Esophagus muscularis mucosa (tissue), 4 donors: ENCODE measurements at regions not wholly inside any gene's neighbourhood (a gene's known extent, or its start where the extent isn't known, plus 50 kb on each side); places are given as distances from the start of the nearest gene placed in this dataset.

ENCODE experiments used
- DNase-seq: peaks from one replicate; pipeline ENCODE4 v3.0.0-alpha.2; 2017; ENCODE audit errors: extremely low spot score
- H3K27ac ChIP-seq, 4 donors: fragments of 200-600 bp; sonication (generic); replicated peaks in 1 of 4; 1 replicate in 3 of 4; 2 replicates in 1 of 4; pipeline ENCODE4 v1.5.1; 2016 to 2019; ENCODE audit warnings: mild to moderate bottlenecking in 1 of 4
- H3K27me3 ChIP-seq, 4 donors: fragments of 200-600 bp; sonication (generic); one replicate each; pipeline versions ENCODE4 v1.5.1 to v1.6.0; 2016 to 2019
- H3K36me3 ChIP-seq, 4 donors: fragments of 200-600 bp; sonication (generic); one replicate each; pipeline ENCODE4 v1.5.1; 2016 to 2019
- H3K4me1 ChIP-seq, 4 donors: fragments of 200-600 bp; sonication (generic); one replicate each; pipeline ENCODE4 v1.5.1; 2016 to 2019
- H3K4me3 ChIP-seq, 4 donors: fragments of 200-600 bp; sonication (generic); 1 replicate in 2 of 4; 2 replicates in 2 of 4; pipeline ENCODE4 v1.5.1; 2016 to 2019; ENCODE audit warnings: mild to moderate bottlenecking in 4 of 4, moderate library complexity in 1 of 4
- H3K9me3 ChIP-seq, 4 donors: fragments of 200-600 bp; sonication (generic); 1 replicate in 3 of 4; 2 replicates in 1 of 4; pipeline ENCODE4 v1.5.1; 2016 to 2019
- CTCF ChIP-seq, 3 experiments: fragments of 200-600 bp in 2 of 3; fragments of 450-650 bp in 1 of 3; sonication (generic) in 2 of 3; IDR thresholded peaks; one replicate each; pipeline ENCODE4 v1.5.1; 2017 to 2019; ENCODE audit warnings: antibody characterized with exemption in 3 of 3, mild to moderate bottlenecking in 2 of 3, moderate library complexity in 1 of 3
- EP300 ChIP-seq: sonication (generic); formaldehyde crosslinking; IDR thresholded peaks from one replicate; pipeline ENCODE4 v1.6.1; 2017; ENCODE audit warnings: antibody characterized with exemption
- POLR2A ChIP-seq: fragments of 450-650 bp; IDR thresholded peaks from one replicate; pipeline ENCODE4 v1.6.1; 2017; ENCODE audit warnings: antibody characterized with exemption, moderate library complexity, mild to moderate bottlenecking, low read depth
- POLR2AphosphoS5 ChIP-seq, 2 donors: sonication (generic); formaldehyde crosslinking; IDR thresholded peaks; one replicate each; pipeline ENCODE4 v1.6.1; 2017; ENCODE audit warnings: antibody characterized with exemption in 2 of 2
- WGBS: methylation state at CpG from one replicate; pipeline ENCODE4 v1.1.5; 2018; 5-methylcytosine and 5-hydroxymethylcytosine counted together
- intact Hi-C: fragments of 100-400 bp; cut with DNase I; formaldehyde crosslinking; loops from one replicate; pipeline ENCODE4 v1.15.1; 2023

DNA sequence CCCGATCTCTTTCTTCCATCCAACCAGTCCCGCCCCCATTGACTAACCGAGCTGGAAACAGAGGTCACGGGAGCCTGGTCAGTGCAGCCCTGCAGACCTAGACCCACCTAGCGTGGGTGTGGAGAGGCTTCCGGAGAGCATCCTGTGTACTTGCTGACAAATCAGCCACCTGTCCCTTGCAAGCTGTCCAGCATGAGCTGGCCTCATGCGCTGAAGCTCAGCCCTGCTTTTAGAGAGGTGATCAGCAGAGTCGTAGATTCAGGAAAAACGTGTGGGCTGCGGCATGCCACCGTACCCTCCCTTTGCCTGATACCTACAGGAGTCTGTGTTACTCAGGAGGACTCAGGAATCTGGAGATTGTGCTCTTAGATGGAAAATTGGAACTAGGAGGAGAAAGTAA lies 80.3 kb upstream of the UQCRFS1 start:
- H3K4me1 ChIP-seq = no peaks in the 10 kb centered on the region
- intact Hi-C loops = no loop called here
- peaks cover 0 to 21% (median 0%) of the 10 kb centered on the region in 4 donors for H3K27me3 ChIP-seq
- no peak for DNase-seq
- WGBS = 73% methylated on average over 11 of the region's 11 CpGs
- H3K4me3 ChIP-seq = no peak overlapping the region
- no peak for TF ChIP-seq POLR2A
- TF ChIP-seq POLR2AphosphoS5 (IDR thresholded peaks at IDR 0.05) = no peak
- no peak for TF ChIP-seq CTCF (IDR thresholded peaks at IDR 0.05)
- TF ChIP-seq EP300 = no peak
- no peak overlapping the region for H3K27ac ChIP-seq
- no peaks in the 10 kb centered on the region for H3K36me3 ChIP-seq
- no peaks in the 10 kb centered on the region for H3K9me3 ChIP-seq

DNA sequence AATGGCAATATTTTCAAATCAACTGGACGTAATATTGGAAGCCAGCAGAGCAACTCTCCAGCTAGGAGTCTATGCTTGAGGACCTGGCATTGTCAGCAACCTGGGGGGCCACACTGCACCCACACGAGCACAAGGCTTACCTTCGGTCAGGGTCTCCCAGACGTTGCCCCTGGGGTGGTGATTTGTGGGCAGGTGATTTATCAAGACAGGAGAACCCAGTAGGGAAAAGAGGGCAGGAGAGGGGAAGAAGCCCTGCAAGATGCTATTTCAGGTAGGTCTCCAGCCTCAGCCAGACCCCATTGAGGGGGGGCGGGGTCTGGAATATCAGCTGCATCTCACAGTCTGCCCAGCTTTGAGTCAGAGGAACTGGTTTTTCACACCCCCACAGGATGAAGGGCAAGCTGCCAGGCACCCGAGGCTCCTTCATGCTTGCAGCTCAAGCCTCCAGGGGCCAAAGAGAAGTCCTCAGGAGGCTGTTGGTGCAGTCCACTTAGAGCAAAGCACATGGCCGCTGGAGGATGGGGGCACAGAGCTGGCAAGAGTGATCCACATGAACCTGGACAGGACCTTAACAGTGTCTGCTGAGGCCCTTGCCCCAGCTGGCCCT lies 80.9 kb upstream of the UQCRFS1 start:
- H3K27me3 ChIP-seq = peaks cover 0 to 21% (median 0%) of the 10 kb centered on the region in 4 donors
- no peaks in the 10 kb centered on the region for H3K4me1 ChIP-seq
- H3K36me3 ChIP-seq = no peaks in the 10 kb centered on the region
- H3K9me3 ChIP-seq = no peaks in the 10 kb centered on the region
- TF ChIP-seq EP300 (no peak), POLR2A (no peak), POLR2AphosphoS5 (IDR thresholded peaks at IDR 0.05) (no peak), CTCF (IDR thresholded peaks at IDR 0.05) (no peak)
- no peak overlapping the region for H3K4me3 ChIP-seq
- no peak for DNase-seq
- intact Hi-C loops = no loop called here
- 78% methylated on average over 6 of the region's 7 CpGs for WGBS
- H3K27ac ChIP-seq = no peak overlapping the region

GRCh38 chr19:29294343-29294811 lies 81.4 kb upstream of the UQCRFS1 start:
- no peak for TF ChIP-seq POLR2A
- TF ChIP-seq EP300 = no peak
- TF ChIP-seq CTCF (IDR thresholded peaks at IDR 0.05) = no peak
- no peak for TF ChIP-seq POLR2AphosphoS5 (IDR thresholded peaks at IDR 0.05)
- H3K4me3 ChIP-seq = no peak overlapping the region
- peaks cover 0 to 22% (median 0%) of the 10 kb centered on the region in 4 donors for H3K27me3 ChIP-seq
- WGBS = 68% methylated on average over 3 of the region's 3 CpGs
- no peaks in the 10 kb centered on the region for H3K36me3 ChIP-seq
- no peak for DNase-seq
- intact Hi-C loops = no loop called here
- no peaks in the 10 kb centered on the region for H3K9me3 ChIP-seq
- H3K27ac ChIP-seq = no peak overlapping the region
- no peaks in the 10 kb centered on the region for H3K4me1 ChIP-seq

- intact Hi-C loops = no loop called here
- Histone ChIP-seq H3K27ac (no peak overlapping the region), H3K36me3 (no peaks in the 10 kb centered on the region), H3K4me3 (no peak overlapping the region), H3K27me3 (peaks cover 0 to 27% (median 0%) of the 10 kb centered on the region in 4 donors), H3K9me3 (no peaks in the 10 kb centered on the region), H3K4me1 (no peaks in the 10 kb centered on the region)
- DNase-seq = no peak
- 68% methylated on average over 2 of the region's 2 CpGs for WGBS
- TF ChIP-seq POLR2AphosphoS5 (IDR thresholded peaks at IDR 0.05) = no peak
- no peak for TF ChIP-seq POLR2A
- no peak for TF ChIP-seq CTCF (IDR thresholded peaks at IDR 0.05)
- TF ChIP-seq EP300 = no peak
Measured at GRCh38 chr19:29295285-29295684, 82.3 kb upstream of the UQCRFS1 start.

- Histone ChIP-seq H3K27ac (no peak overlapping the region), H3K9me3 (no peaks in the 10 kb centered on the region), H3K27me3 (peaks cover 0 to 27% (median 0%) of the 10 kb centered on the region in 4 donors), H3K4me1 (no peaks in the 10 kb centered on the region), H3K4me3 (no peak overlapping the region), H3K36me3 (no peaks in the 10 kb centered on the region)
- WGBS = 80% methylated on average over 6 of the region's 6 CpGs
- TF ChIP-seq EP300 (no peak), POLR2A (no peak), POLR2AphosphoS5 (IDR thresholded peaks at IDR 0.05) (no peak), CTCF (IDR thresholded peaks at IDR 0.05) (no peak)
- no peak for DNase-seq
- intact Hi-C loops = no loop called here
Measured at GRCh38 chr19:29297381-29297780, 84.4 kb upstream of the UQCRFS1 start.
